ENCODE measurements at regions not wholly inside any gene's neighbourhood (a gene's known extent, or its start where the extent isn't known, plus 50 kb on each side); places are given as distances from the start of the nearest gene placed in this dataset.
"Not testable (repeated sequence)": the region's sequence is repeated elsewhere in the genome, so short reads cannot be mapped to it uniquely, and the experiment has no call there.

DNA sequence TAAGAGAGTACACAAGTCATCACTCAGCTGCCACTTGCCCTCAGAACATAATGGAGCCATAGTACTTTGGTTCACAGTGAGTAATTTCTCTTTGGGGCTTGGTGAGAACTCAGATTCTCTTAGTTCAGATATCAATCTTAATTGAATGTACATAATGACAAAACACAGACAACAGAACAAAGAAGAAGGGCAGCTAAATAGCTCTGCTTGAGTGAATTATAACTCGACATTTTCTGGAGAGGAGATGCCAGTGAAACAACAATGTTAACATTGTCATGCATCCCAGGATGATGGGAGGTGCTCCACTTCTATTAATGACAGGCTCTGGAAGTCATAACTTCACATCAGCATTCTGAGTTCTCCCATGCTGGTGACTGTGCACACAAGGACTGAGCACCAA lies 508.1 kb downstream of the TMEM135 start:
- DNase-seq (ENCODE audit: low spot score), result no peak

DNA sequence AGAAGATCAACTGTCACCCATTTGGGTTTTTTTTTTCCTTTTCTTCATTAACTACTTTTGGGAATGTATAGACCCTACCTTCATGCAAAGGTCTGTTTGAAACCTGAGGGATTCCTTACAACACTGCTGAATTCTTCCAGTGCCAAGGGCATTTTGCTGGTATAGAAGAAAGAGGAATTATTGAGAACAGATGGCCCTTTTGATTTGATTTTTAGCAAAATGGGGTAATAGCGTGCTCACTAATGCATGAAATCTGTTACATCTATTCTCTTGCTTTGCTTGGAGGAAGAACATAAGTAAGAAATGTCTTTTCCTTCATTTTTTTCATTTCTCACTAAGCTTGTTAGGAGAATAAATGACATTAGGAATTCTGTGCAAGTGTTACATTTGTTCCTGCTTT lies 501.9 kb downstream of the TMEM135 start:
- no peak for DNase-seq (ENCODE audit: low spot score)

DNA sequence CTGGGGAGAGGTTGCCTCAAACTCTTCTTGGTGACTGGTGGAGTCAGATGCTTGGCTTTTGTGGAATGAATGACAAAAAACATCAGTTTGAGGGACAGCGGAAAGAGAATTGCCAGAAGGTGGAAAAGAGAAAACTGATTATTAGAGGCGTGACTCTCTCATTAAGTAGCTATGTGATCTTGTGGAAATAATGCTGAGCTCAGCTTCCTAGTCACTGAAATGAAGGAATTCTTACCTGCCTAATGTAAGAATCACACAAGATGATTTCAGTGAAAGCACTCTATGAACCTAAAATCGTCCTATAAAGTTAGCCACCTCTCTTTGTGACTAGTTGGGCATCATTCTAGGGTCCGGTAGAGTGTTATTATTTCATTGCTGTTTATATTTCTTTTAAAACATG lies 498.8 kb downstream of the TMEM135 start:
- DNase-seq (ENCODE audit: low spot score), result no peak

- no peak for DNase-seq (ENCODE audit: low spot score)
Measured at GRCh38 chr11:87536016-87536415, 498.3 kb downstream of the TMEM135 start.

- DNase-seq (ENCODE audit: low spot score), result no peak
Measured at GRCh38 chr11:87535513-87535912, 497.8 kb downstream of the TMEM135 start.

DNA sequence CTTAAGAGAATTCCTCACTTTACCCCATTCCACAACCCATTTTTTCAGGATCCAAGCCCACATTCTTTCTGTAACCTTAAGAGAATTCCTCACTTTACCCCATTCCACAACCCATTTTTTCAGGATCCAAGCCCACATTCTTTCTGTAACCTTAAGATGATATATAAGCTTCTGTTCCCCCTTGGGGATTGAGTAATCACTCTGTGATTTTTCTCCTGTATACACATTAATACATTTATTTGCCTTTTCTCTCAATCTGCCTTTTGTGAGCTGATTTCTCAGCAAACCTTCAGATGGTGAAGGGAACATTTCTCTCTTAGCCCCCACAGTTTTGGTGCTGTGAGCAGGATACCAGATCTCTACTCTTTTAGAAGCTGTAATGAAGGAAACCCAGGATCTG lies 494.1 kb downstream of the TMEM135 start:
- DNase-seq (ENCODE audit: low spot score), result not testable (repeated sequence)

- DNase-seq (ENCODE audit: low spot score), result no peak
Measured at GRCh38 chr11:87529486-87529885, 491.8 kb downstream of the TMEM135 start.

- DNase-seq (ENCODE audit: low spot score), result no peak
Measured at GRCh38 chr11:87528752-87529151, 491.0 kb downstream of the TMEM135 start.

DNA sequence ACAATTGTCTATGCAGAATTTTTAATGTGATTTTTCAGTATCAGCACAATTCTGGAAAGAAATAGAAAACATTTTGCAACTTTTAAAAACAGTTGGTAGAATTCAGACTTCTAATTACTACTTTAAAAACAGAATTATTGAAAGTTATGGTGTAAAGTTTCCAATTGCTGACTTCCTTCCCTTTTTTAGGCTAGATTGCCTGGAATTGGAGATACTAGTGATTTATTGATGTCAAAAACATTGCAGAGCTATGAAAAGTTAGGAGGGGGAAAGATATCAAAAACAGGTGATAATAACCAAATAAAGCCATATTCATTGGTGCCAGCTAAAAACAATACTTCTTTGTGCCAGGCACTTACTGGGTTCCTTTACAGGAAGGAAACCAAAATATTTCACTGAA lies 485.5 kb downstream of the TMEM135 start:
- DNase-seq (ENCODE audit: low spot score), result no peak

GRCh38 chr11:87518266-87518665 lies 480.5 kb downstream of the TMEM135 start:
- no peak for DNase-seq (ENCODE audit: low spot score)

GRCh38 chr11:87517351-87517750 lies 479.6 kb downstream of the TMEM135 start:
- DNase-seq (ENCODE audit: low spot score), result no peak

GRCh38 chr11:87507722-87508121 lies 470.0 kb downstream of the TMEM135 start:
- DNase-seq (ENCODE audit: low spot score), result not testable (repeated sequence)

- not testable (repeated sequence) for DNase-seq (ENCODE audit: low spot score)
Measured at GRCh38 chr11:87506946-87507345, 469.2 kb downstream of the TMEM135 start.

DNA sequence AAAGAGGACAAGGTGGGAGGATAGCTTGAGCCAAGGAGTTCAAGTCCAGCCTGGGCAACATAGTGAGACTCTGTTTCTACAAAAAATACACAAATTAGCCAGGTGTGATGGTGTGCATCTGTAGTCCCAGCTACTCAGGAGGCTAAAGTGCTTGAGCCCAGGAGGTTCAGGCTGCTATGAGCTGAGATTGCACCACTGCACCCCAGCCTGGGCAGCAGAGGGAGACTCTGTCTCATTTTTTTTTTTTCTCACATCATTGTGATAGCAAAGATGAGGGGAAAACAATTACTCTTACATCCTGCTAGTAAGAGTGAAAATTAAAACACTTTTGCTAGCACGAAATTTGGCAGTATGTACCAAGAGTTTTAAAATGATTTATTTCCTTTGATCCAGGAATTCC lies 463.7 kb downstream of the TMEM135 start:
- no peak for DNase-seq (ENCODE audit: low spot score)

DNA sequence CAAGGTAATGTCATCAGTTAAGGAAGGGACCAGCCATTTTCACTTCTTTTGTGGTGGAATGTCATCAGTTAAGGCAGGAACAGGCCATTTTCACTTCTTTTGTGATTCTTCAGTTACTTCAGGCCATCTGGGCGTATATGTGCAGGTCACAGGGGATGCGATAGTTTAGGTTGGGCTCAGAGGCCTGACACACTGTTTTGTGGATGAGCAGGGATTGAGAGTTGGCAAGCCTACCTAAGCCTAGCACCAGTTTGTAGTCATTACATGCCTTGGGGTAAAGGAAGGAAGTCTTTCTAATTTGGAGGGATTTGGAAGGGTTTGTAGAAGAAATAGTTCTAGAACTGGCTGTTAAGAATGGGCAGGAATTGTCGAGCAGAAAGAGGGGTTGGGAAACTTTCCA lies 457.2 kb downstream of the TMEM135 start:
- not testable (repeated sequence) for DNase-seq (ENCODE audit: low spot score)

- DNase-seq (ENCODE audit: low spot score), result not testable (repeated sequence)
Measured at GRCh38 chr11:87494026-87494425, 456.3 kb downstream of the TMEM135 start.

DNA sequence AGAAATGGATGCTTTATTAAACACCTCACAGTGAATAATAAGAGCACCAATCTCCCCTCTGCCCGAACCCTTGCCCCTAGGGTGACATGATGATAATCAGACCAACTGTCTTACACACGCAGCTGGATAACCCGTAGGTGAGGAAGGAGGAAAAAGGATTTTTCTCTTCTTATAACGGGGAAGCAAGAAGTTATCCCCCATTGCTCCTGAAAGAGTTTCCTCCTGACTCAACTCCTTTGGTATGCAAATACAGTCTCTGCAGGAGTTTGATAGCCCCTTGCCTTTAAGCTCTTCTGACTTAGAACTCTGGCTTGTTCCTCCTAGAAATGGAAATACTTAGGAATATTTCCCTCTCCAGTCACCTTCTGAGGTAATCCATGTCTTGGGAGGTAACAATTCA lies 455.8 kb downstream of the TMEM135 start:
- DNase-seq (ENCODE audit: low spot score), result no peak

DNA sequence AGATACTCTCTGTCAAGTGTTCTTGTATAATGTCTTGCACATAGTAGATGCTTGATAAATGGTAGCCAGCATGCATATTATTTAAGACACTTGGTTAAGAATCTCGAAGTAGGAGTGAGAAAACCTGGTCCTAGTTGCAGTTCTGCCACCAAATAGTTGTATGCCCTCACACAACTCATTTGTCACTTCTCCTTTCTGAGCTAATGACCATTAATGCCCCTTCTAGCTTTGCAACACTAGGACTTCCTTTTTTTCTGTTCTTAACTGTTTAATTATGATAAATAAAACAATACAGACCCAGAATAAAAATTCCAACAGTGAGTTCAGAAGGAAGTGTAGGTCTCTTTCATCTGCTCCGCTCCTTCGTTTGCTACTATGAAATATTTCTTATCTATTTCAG lies 453.6 kb downstream of the TMEM135 start:
- no peak for DNase-seq (ENCODE audit: low spot score)

GRCh38 chr11:87490671-87491070 lies 452.9 kb downstream of the TMEM135 start:
- no peak for DNase-seq (ENCODE audit: low spot score)

DNA sequence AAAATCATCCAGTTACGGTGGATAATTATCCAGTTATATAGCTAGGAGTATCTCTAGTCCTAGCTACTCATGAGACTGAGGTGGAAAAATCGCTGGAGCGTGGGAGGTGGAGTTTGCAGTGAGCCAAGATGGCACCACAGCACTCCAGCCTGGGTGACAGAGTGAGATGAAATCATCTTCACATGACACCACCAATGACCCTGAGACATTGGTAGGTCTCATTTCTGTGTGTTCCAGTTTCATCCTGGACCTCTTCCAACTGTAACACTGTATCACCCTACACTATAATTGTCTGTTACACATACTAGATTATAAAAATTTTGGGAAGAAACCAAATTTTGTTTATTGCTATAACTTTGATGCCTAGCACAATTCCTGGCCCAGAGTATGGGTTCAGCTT lies 446.8 kb downstream of the TMEM135 start:
- no peak for DNase-seq (ENCODE audit: low spot score)

- no peak for DNase-seq (ENCODE audit: low spot score)
Measured at GRCh38 chr11:87477321-87477720, 439.6 kb downstream of the TMEM135 start.

DNA sequence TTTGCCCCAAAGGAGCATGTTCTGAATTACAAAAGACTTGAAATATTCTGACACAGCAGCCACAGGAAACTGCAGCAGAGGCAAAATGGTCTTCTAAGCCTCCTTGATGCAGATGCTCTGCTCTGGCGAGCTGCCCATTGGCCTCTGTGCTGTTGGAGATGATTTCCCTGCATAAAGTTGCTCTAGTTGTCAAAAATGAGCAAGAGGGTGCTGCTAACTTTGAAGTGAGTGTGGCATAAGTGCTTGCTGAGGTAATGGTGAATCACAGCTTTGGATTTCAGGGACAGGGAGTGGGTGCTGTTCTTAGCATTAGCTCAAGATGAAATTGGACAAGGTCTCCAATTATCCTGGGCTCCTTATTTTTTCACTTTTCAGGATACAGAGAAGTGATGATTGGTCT lies 435.4 kb downstream of the TMEM135 start:
- no peak for DNase-seq (ENCODE audit: low spot score)

DNA sequence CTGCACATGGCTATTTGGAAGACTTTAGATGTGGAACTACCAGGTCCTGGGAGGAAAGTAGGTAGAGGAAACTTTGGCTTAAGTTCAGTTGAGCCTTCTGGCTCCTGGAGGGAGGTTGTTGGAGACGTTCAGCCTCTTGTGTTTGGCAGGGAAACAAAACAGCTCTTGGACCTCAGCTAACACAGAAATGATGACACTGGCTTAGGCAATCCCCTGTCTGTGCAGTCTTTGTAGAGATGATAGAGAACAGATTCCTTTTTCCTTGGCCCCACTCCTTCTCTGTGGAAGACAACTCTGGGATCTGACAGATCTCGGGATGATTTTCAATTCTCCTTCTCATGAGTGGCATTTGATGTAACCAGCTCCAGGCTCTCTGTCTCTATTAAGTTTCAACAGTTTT lies 428.5 kb downstream of the TMEM135 start:
- no peak for DNase-seq (ENCODE audit: low spot score)

- DNase-seq (ENCODE audit: low spot score), result no peak
Measured at GRCh38 chr11:87465716-87466115, 428.0 kb downstream of the TMEM135 start.

DNA sequence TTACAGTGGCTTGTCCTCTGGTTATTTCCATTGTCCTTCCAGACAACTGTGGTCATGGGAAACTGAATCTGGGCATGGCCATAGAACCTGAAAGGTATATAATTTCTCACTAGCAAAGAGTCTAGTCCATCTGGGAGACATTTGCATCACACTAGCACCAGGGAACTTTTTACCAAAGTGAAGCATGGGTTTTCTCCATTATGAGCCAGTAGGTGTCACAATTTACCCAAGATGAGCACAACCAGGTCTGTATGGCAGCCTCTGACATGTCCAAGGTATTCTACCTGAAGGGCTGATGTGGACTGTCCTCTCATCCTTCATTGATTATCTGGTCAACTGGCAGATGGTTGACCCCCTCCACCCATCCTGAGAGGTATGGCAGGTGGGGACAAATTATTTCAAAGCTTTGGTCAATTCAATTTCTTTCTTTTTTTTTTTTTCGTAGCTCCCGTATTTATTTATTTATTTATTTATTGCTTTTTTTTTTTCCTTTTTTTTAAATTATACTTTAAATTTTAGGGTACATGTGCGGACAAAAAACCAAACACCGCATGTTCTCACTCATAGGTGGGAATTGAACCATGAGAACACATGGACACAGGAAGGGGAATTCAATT lies 425.9 kb downstream of the TMEM135 start:
- peak; percentile 37 for DNase-seq (ENCODE audit: low spot score)

Measured in COLO829 (cell line).